ENCODE measurements at regions not wholly inside any gene's neighbourhood (a gene's known extent, or its start where the extent isn't known, plus 50 kb on each side); places are given as distances from the start of the nearest gene placed in this dataset.
A peak's percentile ranks its signal among the peaks of the same experiment; 100 is the strongest.

DNA sequence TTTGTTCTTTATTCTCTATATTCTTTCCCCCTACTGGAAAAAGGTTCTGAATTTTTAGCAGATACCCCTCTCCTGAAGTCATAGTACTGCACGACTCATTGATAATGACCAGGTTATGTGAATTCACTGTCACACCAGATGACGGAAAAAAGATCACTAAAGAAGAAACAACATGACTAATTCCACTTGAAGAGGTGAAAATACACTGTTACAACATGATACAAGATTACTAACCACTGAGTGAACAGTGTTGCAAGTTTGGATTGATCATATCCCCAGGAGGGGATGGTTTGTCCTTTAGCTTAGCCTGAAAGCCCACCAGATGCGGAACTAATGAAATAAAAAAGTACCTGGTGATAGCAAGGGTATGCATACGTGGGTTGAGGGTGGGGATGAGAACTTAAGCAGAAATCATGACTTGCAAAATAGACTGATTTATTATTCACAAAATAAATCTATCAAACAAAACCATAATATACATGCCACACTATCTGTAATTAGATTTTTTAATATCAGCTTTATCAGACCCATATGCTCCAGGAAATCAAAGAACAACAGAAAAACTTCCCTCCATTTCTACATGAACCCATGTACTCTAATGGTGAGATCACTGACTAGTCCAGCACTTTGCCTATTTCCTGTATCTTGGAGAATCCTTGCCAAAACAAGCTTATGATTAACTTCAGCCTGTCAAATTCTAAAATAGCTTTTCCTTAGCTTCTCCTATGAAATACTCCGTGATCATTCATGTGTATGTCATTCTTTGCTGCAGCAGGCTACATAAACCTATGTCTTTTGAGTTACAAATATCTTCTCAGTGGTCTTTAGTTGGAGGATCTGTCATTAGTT lies 257.4 kb upstream of the AGA start:
- peak; percentile 65 for TF ChIP-seq NFE2L2 (IDR thresholded peaks at IDR 0.05; ENCODE audit: low read depth, low read length)
- TF ChIP-seq FOS (IDR thresholded peaks at IDR 0.05; ENCODE audit: low read depth, low read length) = no peak
- TF ChIP-seq CEBPB (IDR thresholded peaks at IDR 0.05; ENCODE audit: low read depth, low read length) = peak; percentile 32; the same call in 1 of the 2 replicates
- TF ChIP-seq MAFK (IDR thresholded peaks at IDR 0.05; ENCODE audit: low read depth, low read length) = no peak
- TF ChIP-seq RFX5 (IDR thresholded peaks at IDR 0.05; ENCODE audit: low read depth, low read length) = no peak
- TF ChIP-seq, protein P1, sequence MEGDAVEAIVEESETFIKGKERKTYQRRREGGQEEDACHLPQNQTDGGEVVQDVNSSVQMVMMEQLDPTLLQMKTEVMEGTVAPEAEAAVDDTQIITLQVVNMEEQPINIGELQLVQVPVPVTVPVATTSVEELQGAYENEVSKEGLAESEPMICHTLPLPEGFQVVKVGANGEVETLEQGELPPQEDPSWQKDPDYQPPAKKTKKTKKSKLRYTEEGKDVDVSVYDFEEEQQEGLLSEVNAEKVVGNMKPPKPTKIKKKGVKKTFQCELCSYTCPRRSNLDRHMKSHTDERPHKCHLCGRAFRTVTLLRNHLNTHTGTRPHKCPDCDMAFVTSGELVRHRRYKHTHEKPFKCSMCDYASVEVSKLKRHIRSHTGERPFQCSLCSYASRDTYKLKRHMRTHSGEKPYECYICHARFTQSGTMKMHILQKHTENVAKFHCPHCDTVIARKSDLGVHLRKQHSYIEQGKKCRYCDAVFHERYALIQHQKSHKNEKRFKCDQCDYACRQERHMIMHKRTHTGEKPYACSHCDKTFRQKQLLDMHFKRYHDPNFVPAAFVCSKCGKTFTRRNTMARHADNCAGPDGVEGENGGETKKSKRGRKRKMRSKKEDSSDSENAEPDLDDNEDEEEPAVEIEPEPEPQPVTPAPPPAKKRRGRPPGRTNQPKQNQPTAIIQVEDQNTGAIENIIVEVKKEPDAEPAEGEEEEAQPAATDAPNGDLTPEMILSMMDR (conservative IDR thresholded peaks at IDR 0.05; ENCODE audit: low read depth, low read length) = no peak
- TF ChIP-seq MAZ (IDR thresholded peaks at IDR 0.05; ENCODE audit: borderline replicate concordance, low read depth, low read length) = no peak
- TF ChIP-seq BHLHE40 (IDR thresholded peaks at IDR 0.05; ENCODE audit: low read depth, low read length) = no peak
- TF ChIP-seq, protein P2, sequence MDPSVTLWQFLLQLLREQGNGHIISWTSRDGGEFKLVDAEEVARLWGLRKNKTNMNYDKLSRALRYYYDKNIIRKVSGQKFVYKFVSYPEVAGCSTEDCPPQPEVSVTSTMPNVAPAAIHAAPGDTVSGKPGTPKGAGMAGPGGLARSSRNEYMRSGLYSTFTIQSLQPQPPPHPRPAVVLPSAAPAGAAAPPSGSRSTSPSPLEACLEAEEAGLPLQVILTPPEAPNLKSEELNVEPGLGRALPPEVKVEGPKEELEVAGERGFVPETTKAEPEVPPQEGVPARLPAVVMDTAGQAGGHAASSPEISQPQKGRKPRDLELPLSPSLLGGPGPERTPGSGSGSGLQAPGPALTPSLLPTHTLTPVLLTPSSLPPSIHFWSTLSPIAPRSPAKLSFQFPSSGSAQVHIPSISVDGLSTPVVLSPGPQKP (IDR thresholded peaks at IDR 0.05; ENCODE audit: borderline replicate concordance, low read depth, low read length) = no peak
- no peak for TF ChIP-seq SMC3 (IDR thresholded peaks at IDR 0.05; ENCODE audit: low read depth, low read length)
- no peak for TF ChIP-seq RAD21 (IDR thresholded peaks at IDR 0.05; ENCODE audit: low read length)
- TF ChIP-seq, protein P3, sequence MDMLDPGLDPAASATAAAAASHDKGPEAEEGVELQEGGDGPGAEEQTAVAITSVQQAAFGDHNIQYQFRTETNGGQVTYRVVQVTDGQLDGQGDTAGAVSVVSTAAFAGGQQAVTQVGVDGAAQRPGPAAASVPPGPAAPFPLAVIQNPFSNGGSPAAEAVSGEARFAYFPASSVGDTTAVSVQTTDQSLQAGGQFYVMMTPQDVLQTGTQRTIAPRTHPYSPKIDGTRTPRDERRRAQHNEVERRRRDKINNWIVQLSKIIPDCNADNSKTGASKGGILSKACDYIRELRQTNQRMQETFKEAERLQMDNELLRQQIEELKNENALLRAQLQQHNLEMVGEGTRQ (IDR thresholded peaks at IDR 0.05; ENCODE audit: low read depth, low read length) = no peak
- Histone ChIP-seq H3K23ac (ENCODE audit: low read depth, low read length) (no peak overlapping the region), H4K8ac (ENCODE audit: low read depth in 2 of 2, low read length in 2 of 2) (no peak overlapping the region), H4K5ac (ENCODE audit: low read depth, low read length) (no peak overlapping the region), H3K9ac (ENCODE audit: low read depth, low read length) (no peak overlapping the region), H3K9me3 (ENCODE audit: control insufficient read depth, insufficient read depth, low read length) (no peaks in the 10 kb centered on the region), H3K18ac (ENCODE audit: low read depth, low read length) (no peak overlapping the region), H3K4me2 (ENCODE audit: low read depth, low read length) (no peak overlapping the region), H2BK15ac (ENCODE audit: low read depth, low read length) (no peak overlapping the region), H3K27me3 (ENCODE audit: control insufficient read depth, insufficient read depth, low read length) (no peaks in the 10 kb centered on the region), H2AK9ac (replicated peaks; ENCODE audit: low read depth, low read length, poor library complexity) (no peak overlapping the region), H3K56ac (ENCODE audit: extremely low read depth, insufficient read depth, low read length) (no peak overlapping the region), H4K20me1 (ENCODE audit: insufficient read depth, low read length) (no peaks in the 10 kb centered on the region), H3K4me1 (ENCODE audit: control insufficient read depth, insufficient read depth, low read length) (no peaks in the 10 kb centered on the region), H3K79me1 (ENCODE audit: low read depth in 1 of 2, low read length in 2 of 2) (no peaks in the 10 kb centered on the region), H3K36me3 (ENCODE audit: control insufficient read depth, insufficient read depth, low read length) (no peaks in the 10 kb centered on the region), H3K27ac (ENCODE audit: insufficient read depth, low read length) (no peak overlapping the region), H3K14ac (replicated peaks; ENCODE audit: low read depth, low read length) (no peak overlapping the region), H3K4ac (ENCODE audit: low read depth, low read length) (no peak overlapping the region), H2AK5ac (ENCODE audit: low read depth, low read length) (no peak overlapping the region), H3K9me1 (ENCODE audit: insufficient read depth, low read length) (no peaks in the 10 kb centered on the region), H4K91ac (ENCODE audit: insufficient read depth, low read depth, low read length) (no peak overlapping the region), H3K4me3 (ENCODE audit: insufficient read depth, low read depth, low read length) (no peak overlapping the region), H2AFZ (replicated peaks; ENCODE audit: low read length, poor library complexity) (no peak overlapping the region), H2BK20ac (ENCODE audit: low read depth, low read length) (no peak overlapping the region), H2BK5ac (ENCODE audit: low read depth, low read length, poor library complexity, severe bottlenecking) (no peak overlapping the region), H2BK120ac (ENCODE audit: low read depth, low read length) (no peak overlapping the region)
- in situ Hi-C loops (cut with MboI; ENCODE audit: low sequenced_read_pairs) = no loop called here
- BruUV-seq (replicated peaks) = no TSS peak
- ATAC-seq (ENCODE audit: low read depth) (peak; percentile 27; the same call in 1 of the 2 replicates), DNase-seq (peak; percentile 73)
- CTCF ChIA-PET = no interaction called here
- POLR2A ChIA-PET (ENCODE audit: unreplicated experiment) = interaction anchor here (0.5 kb wide), 1 partner anchor 390 kb away, joined by 6 read pairs; the partner anchor contains the start of gene NEIL3
- intact Hi-C loops (cut with micrococcal nuclease) = no loop called here
- WGBS, 2 experiments (ENCODE audit: extremely low coverage in 2 of 2, insufficient read length in 1 of 2) = no CpG with 5 or more reads among the region's 5 CpGs
- dilution Hi-C loops (cut with HindIII; ENCODE audit: low sequenced_read_pairs, unreplicated experiment) = no loop called here

Data from IMR-90 (cell line).